WERI-Rb-1 (cell line): ENCODE measurements at regions not wholly inside any gene's neighbourhood (a gene's known extent, or its start where the extent isn't known, plus 50 kb on each side); places are given as distances from the start of the nearest gene placed in this dataset.

Experiments
- DNase-seq: peaks from one replicate; pipeline ENCODE4 v3.0.0-alpha.2; 2020
- H3K27ac ChIP-seq: fragments of 250-450 bp; sonication (Bioruptor Pico); 2 replicates; pipeline ENCODE4 v1.5.1; 2020; ENCODE audit warnings: mild to moderate bottlenecking, moderate library complexity
- H3K27me3 ChIP-seq: fragments of 250-450 bp; sonication (Bioruptor Pico); 2 replicates; pipeline ENCODE4 v1.5.1; 2021; ENCODE audit warnings: mild to moderate bottlenecking, low read depth, moderate library complexity; ENCODE audit not compliant: insufficient read depth, severe bottlenecking
- H3K36me3 ChIP-seq: fragments of 250-450 bp; sonication (Bioruptor Pico); 2 replicates; pipeline ENCODE4 v1.5.1; 2020; ENCODE audit warnings: mild to moderate bottlenecking, moderate library complexity
- H3K4me3 ChIP-seq: 2 replicates; pipeline ENCODE4 v1.5.1; 2011; ENCODE audit warnings: low read depth, mild to moderate bottlenecking, control low read depth, low read length
- H3K9me3 ChIP-seq: fragments of 250-450 bp; sonication (Bioruptor Pico); 2 replicates; pipeline ENCODE4 v1.5.1; 2021; ENCODE audit warnings: mild to moderate bottlenecking, moderate library complexity; ENCODE audit not compliant: severe bottlenecking
- CTCF ChIP-seq: IDR thresholded peaks from 2 replicates; pipeline ENCODE4 v1.5.1; 2011; ENCODE audit warnings: low read depth, mild to moderate bottlenecking, control low read depth, inconsistent platforms, low read length

- DNase-seq = no peak
- Histone ChIP-seq H3K27ac (no peak overlapping the region), H3K36me3 (no peaks in the 10 kb centered on the region), H3K27me3 (no peaks in the 10 kb centered on the region), H3K9me3 (no peaks in the 10 kb centered on the region), H3K4me3 (no peak overlapping the region)
- no peak for TF ChIP-seq CTCF
These were observed 68.7 kb upstream of the SPRY1 start for GRCh38 chr4:123327846-123328429.

- no peak for DNase-seq
- no peak overlapping the region for H3K27ac ChIP-seq
- H3K27me3 ChIP-seq = no peaks in the 10 kb centered on the region
- H3K4me3 ChIP-seq = no peak overlapping the region; the same call in 1 of the 2 replicates
- TF ChIP-seq CTCF = no peak
- H3K9me3 ChIP-seq = no peaks in the 10 kb centered on the region
- H3K36me3 ChIP-seq = no peaks in the 10 kb centered on the region
These were observed 57.9 kb upstream of the SPRY1 start for GRCh38 chr4:123338715-123339114.

- Histone ChIP-seq H3K36me3 (no peaks in the 10 kb centered on the region), H3K4me3 (no peak overlapping the region), H3K27me3 (no peaks in the 10 kb centered on the region), H3K9me3 (no peaks in the 10 kb centered on the region), H3K27ac (no peak overlapping the region)
- TF ChIP-seq CTCF = no peak
- DNase-seq = no peak
These were observed 56.9 kb upstream of the SPRY1 start for GRCh38 chr4:123339507-123340380.

- TF ChIP-seq CTCF = no peak
These were observed 56.3 kb upstream of the SPRY1 start for GRCh38 chr4:123340381-123340701.

GRCh38 chr4:123342498-123342897 is 54.1 kb upstream of the SPRY1 start:
- H3K36me3 ChIP-seq = no peaks in the 10 kb centered on the region
- no peaks in the 10 kb centered on the region for H3K9me3 ChIP-seq
- TF ChIP-seq CTCF = no peak
- no peaks in the 10 kb centered on the region for H3K27me3 ChIP-seq
- no peak for DNase-seq
- no peak overlapping the region for H3K4me3 ChIP-seq
- H3K27ac ChIP-seq = no peak overlapping the region

More at GRCh38 chr4:123340381-123340701, 56.3 kb upstream of the SPRY1 start:
- Histone ChIP-seq H3K27ac (no peak overlapping the region), H3K9me3 (no peaks in the 10 kb centered on the region), H3K4me3 (no peak overlapping the region), H3K36me3 (no peaks in the 10 kb centered on the region), H3K27me3 (no peaks in the 10 kb centered on the region)
- no peak for DNase-seq
